HCT116 (cell line): ENCODE measurements at regions not wholly inside any gene's neighbourhood (a gene's known extent, or its start where the extent isn't known, plus 50 kb on each side); places are given as distances from the start of the nearest gene placed in this dataset.

ENCODE experiments used
- ATAC-seq: fragments of 200-7000 bp; cut with Tn5 transposase; 2 replicates; pipeline ENCODE4 v1.9.1; 2020; ENCODE audit warnings: mild to moderate bottlenecking, moderate library complexity
- BruUV-seq: library from RNA; stranded (reverse); fragments of 400-500 nt; replicated peaks from 2 replicates; lab custom pipeline; 2021; lab: Mats Ljungman, UMichigan
- CTCF ChIA-PET: fragments of 300-600 bp; sonication (Branson Sonifier 250); formaldehyde crosslinking; loops from one replicate; lab custom pipeline; 2021; ENCODE audit warnings: antibody characterized with exemption; lab: Charles Lee
- POLR2A ChIA-PET: fragments of 300-600, 350-600 bp; sonication (Branson Sonifier 250); formaldehyde crosslinking; loops from one replicate; lab custom pipeline; 2021; ENCODE audit warnings: antibody characterized with exemption; lab: Charles Lee
- RAD21 ChIA-PET, 2 experiments: fragments of 300-600 bp; sonication (Branson Sonifier 250); formaldehyde crosslinking; loops; one replicate each; lab custom pipeline; 2023; ENCODE audit warnings: low total read pairs in 2 of 2; ENCODE audit not compliant: uncharacterized antibody in 2 of 2, unreplicated experiment in 2 of 2, low non-redundant PET in 1 of 2; lab: Charles Lee
- DNase-seq: peaks from one replicate; pipeline ENCODE4 v3.0.0-alpha.2; 2010; ENCODE audit warnings: low read depth, low spot score
- H2AFZ ChIP-seq: fragments of 200-600 bp; shearing (Covaris generic), sonication (generic); 2 replicates; pipeline ENCODE4 v1.6.1; 2017; ENCODE audit warnings: low read depth, mixed run types, mixed read lengths, antibody characterized with exemption, low read length; ENCODE audit not compliant: poor library complexity, severe bottlenecking
- H3K27ac ChIP-seq: 2 replicates; pipeline ENCODE4 v1.5.1; 2012; ENCODE audit warnings: low read depth, low read length
- H3K27me3 ChIP-seq: fragments of 200-600 bp; sonication (generic); 2 replicates; pipeline ENCODE4 v1.6.1; 2016; ENCODE audit warnings: mixed run types, low read length, mixed read lengths; ENCODE audit not compliant: insufficient read depth
- H3K36me3 ChIP-seq, 2 experiments: fragments of 200-500 bp in 1 of 2; fragments of 200-600 bp in 1 of 2; sonication (Bioruptor generic) in 1 of 2; sonication (generic) in 1 of 2; 2 replicates each; pipeline versions ENCODE4 v1.5.1 to v1.6.1; 2014 to 2016; ENCODE audit warnings: low read length in 2 of 2, inconsistent platforms in 1 of 2, mixed read lengths in 1 of 2, mixed run types in 1 of 2; ENCODE audit not compliant: insufficient read depth in 2 of 2, control insufficient read depth in 1 of 2
- H3K4me1 ChIP-seq, 2 experiments: fragments of 200-600 bp in 1 of 2; sonication (generic) in 1 of 2; 2 replicates each; pipeline versions ENCODE4 v1.5.1 to v1.6.1; 2012 to 2017; ENCODE audit warnings: low read length in 2 of 2, inconsistent platforms in 1 of 2, mild to moderate bottlenecking in 1 of 2, mixed read lengths in 1 of 2, mixed run types in 1 of 2, moderate library complexity in 1 of 2; ENCODE audit not compliant: insufficient read depth in 2 of 2, control insufficient read depth in 1 of 2
- H3K4me2 ChIP-seq: fragments of 200-600 bp; sonication (generic); 2 replicates; pipeline ENCODE4 v1.6.1; 2017; ENCODE audit warnings: mixed run types, low read length, mixed read lengths
- H3K4me3 ChIP-seq, 2 experiments: fragments of 200-600 bp in 1 of 2; sonication (generic) in 1 of 2; replicated peaks in 1 of 2; 2 replicates each; pipeline ENCODE4 v1.5.1; 2011 to 2016; ENCODE audit warnings: low read length in 2 of 2, control low read depth in 1 of 2, low read depth in 1 of 2, mild to moderate bottlenecking in 1 of 2, mixed read lengths in 1 of 2, mixed run types in 1 of 2
- H3K79me2 ChIP-seq: fragments of 200-600 bp; sonication (generic); 2 replicates; pipeline ENCODE4 v1.6.1; 2017; ENCODE audit warnings: mild to moderate bottlenecking, mixed run types, low read length, moderate library complexity, mixed read lengths; ENCODE audit not compliant: insufficient read depth
- H3K9ac ChIP-seq: fragments of 200-600 bp; sonication (generic); 2 replicates; pipeline ENCODE4 v1.6.1; 2016; ENCODE audit warnings: low read length, mixed read lengths
- H3K9me2 ChIP-seq: fragments of 200-600 bp; sonication (generic), shearing (Covaris generic); 2 replicates; pipeline ENCODE4 v1.6.1; 2017; ENCODE audit warnings: mixed run types, mild to moderate bottlenecking, moderate library complexity; ENCODE audit not compliant: insufficient read depth
- H3K9me3 ChIP-seq, 2 experiments: fragments of 200-500 bp in 1 of 2; fragments of 200-600 bp in 1 of 2; sonication (Bioruptor generic) in 1 of 2; sonication (generic) in 1 of 2; 2 replicates each; pipeline ENCODE4 v1.6.1; 2014 to 2017; ENCODE audit warnings: low read length in 2 of 2, mixed read lengths in 2 of 2, inconsistent platforms in 1 of 2, low read depth in 1 of 2, mild to moderate bottlenecking in 1 of 2, mixed run types in 1 of 2, moderate library complexity in 1 of 2; ENCODE audit not compliant: control insufficient read depth in 1 of 2, insufficient read depth in 1 of 2
- H4K20me1 ChIP-seq: fragments of 200-600 bp; sonication (generic), shearing (Covaris generic); 2 replicates; pipeline ENCODE4 v1.6.1; 2017; ENCODE audit warnings: mixed run types, mild to moderate bottlenecking, moderate library complexity; ENCODE audit not compliant: insufficient read depth
- ATF3 ChIP-seq: IDR thresholded peaks from 2 replicates; pipeline ENCODE4 v1.6.1; 2012
- CBX3 ChIP-seq: IDR thresholded peaks from 2 replicates; pipeline ENCODE4 v1.6.1; 2012; ENCODE audit warnings: low read depth
- CTCF ChIP-seq, 3 experiments: fragments of 200-600 bp in 1 of 3; sonication (generic) in 1 of 3; IDR thresholded peaks in 2 of 3; conservative IDR thresholded peaks in 1 of 3; 2 replicates each; pipeline ENCODE4 v1.5.1; 2012 to 2017; ENCODE audit warnings: low read depth in 2 of 3, low read length in 2 of 3, antibody characterized with exemption in 1 of 3, borderline replicate concordance in 1 of 3, control low read depth in 1 of 3, mild to moderate bottlenecking in 1 of 3, mixed read lengths in 1 of 3, mixed run types in 1 of 3, moderate library complexity in 1 of 3; ENCODE audit not compliant: insufficient read depth in 1 of 3
- EGR1 ChIP-seq: IDR thresholded peaks from 2 replicates; pipeline ENCODE4 v1.6.1; 2012; ENCODE audit warnings: low read depth
- ELF1 ChIP-seq: IDR thresholded peaks from 2 replicates; pipeline ENCODE4 v1.6.1; 2012; ENCODE audit warnings: low read depth, borderline replicate concordance
- EZH2phosphoT487 ChIP-seq: fragments of 200-600 bp; IDR thresholded peaks from 2 replicates; pipeline ENCODE4 v1.6.1; 2018; ENCODE audit warnings: antibody characterized with exemption, borderline replicate concordance
- MAX ChIP-seq: IDR thresholded peaks from 2 replicates; pipeline ENCODE4 v1.6.1; 2012
- POLR2A ChIP-seq: IDR thresholded peaks from 2 replicates; pipeline ENCODE4 v1.7.0; 2011; ENCODE audit warnings: borderline replicate concordance; ENCODE audit not compliant: insufficient read depth, insufficient read length; ENCODE audit errors: extremely low read depth
- POLR2AphosphoS5 ChIP-seq: IDR thresholded peaks from 2 replicates; pipeline ENCODE4 v1.6.1; 2011; ENCODE audit warnings: mild to moderate bottlenecking, low read depth, low read length, moderate library complexity
- RAD21 ChIP-seq: IDR thresholded peaks from 2 replicates; pipeline ENCODE4 v1.6.1; 2012; ENCODE audit warnings: low read depth, mild to moderate bottlenecking
- SRF ChIP-seq: IDR thresholded peaks from 2 replicates; pipeline ENCODE4 v1.6.1; 2012; ENCODE audit warnings: low read depth
- TCF7L2 ChIP-seq: IDR thresholded peaks from 2 replicates; pipeline ENCODE4 v1.7.0; 2011; ENCODE audit warnings: borderline replicate concordance, inconsistent platforms; ENCODE audit not compliant: insufficient read depth, insufficient read length; ENCODE audit errors: extremely low read depth
- YY1 ChIP-seq: IDR thresholded peaks from 2 replicates; pipeline ENCODE4 v1.6.1; 2011; ENCODE audit warnings: low read length, low read depth, moderate library complexity, mild to moderate bottlenecking; ENCODE audit not compliant: insufficient replicate concordance; ENCODE audit errors: extremely low read depth
- ZFX ChIP-seq: fragments of 450-650 bp; IDR thresholded peaks from 2 replicates; pipeline ENCODE4 v1.6.1; 2017
- intact Hi-C: fragments of 100-400 bp; cut with micrococcal nuclease; formaldehyde crosslinking; loops from 2 replicates; pipeline ENCODE4 v1.10.0; 2022

- H3K9me3 ChIP-seq, result peaks cover 0 to 31% of the 10 kb centered on the region in 2 experiments; a peak in 2 of 4 replicates
- no peak overlapping the region for H3K4me2 ChIP-seq
- no peaks in the 10 kb centered on the region for H4K20me1 ChIP-seq
- H3K79me2 ChIP-seq, result no peaks in the 10 kb centered on the region
- RAD21 ChIA-PET, result no interaction called here
- BruUV-seq, result no TSS peak
- no peak for ATAC-seq
- TF ChIP-seq CTCF (IDR thresholded peaks at IDR 0.05 in 2 of 3, conservative IDR thresholded peaks at IDR 0.05 in 1 of 3; ENCODE audit: borderline replicate concordance in 1 of 3, insufficient read depth in 1 of 3, low read depth in 2 of 3, low read length in 2 of 3), result no peak
- no peak for TF ChIP-seq YY1
- no peak for TF ChIP-seq ZFX
- no peak for TF ChIP-seq POLR2AphosphoS5
- TF ChIP-seq EGR1, result no peak
- TF ChIP-seq RAD21, result no peak
- TF ChIP-seq, all 23 proteins: peak for 0
- CTCF ChIA-PET, result no interaction called here
- Histone ChIP-seq H3K9ac (no peak overlapping the region), H3K27me3 (no peaks in the 10 kb centered on the region), H3K9me2 (no peaks in the 10 kb centered on the region), H2AFZ (no peak overlapping the region), H3K4me3 (no peak overlapping the region), H3K27ac (no peak overlapping the region), H3K4me1 (no peaks in the 10 kb centered on the region), H3K36me3 (no peaks in the 10 kb centered on the region; a peak in 1 of 4 replicates)
- DNase-seq, result no peak
- POLR2A ChIA-PET, result no interaction called here
- intact Hi-C loops, result no loop called here
Observed at GRCh38 chr7:52826515-52827265, 208.7 kb upstream of the POM121L12 start.

- ChIA-PET RAD21 (no interaction called here), CTCF (no interaction called here), POLR2A (no interaction called here)
- no peaks in the 10 kb centered on the region for H3K79me2 ChIP-seq
- intact Hi-C loops, result no loop called here
- no peak overlapping the region for H3K27ac ChIP-seq
- no peak for DNase-seq
- no peak overlapping the region for H3K4me3 ChIP-seq
- TF ChIP-seq ELF1 (no peak), SRF (no peak), TCF7L2 (no peak), EGR1 (no peak), MAX (no peak), CTCF (IDR thresholded peaks at IDR 0.05 in 2 of 3, conservative IDR thresholded peaks at IDR 0.05 in 1 of 3; ENCODE audit: borderline replicate concordance in 1 of 3, insufficient read depth in 1 of 3, low read depth in 2 of 3, low read length in 2 of 3) (no peak), YY1 (no peak), ZFX (no peak), RAD21 (no peak), ATF3 (no peak), POLR2A (no peak), EZH2phosphoT487 (no peak), CBX3 (no peak)
- H3K27me3 ChIP-seq, result no peaks in the 10 kb centered on the region
- BruUV-seq, result no TSS peak
- H3K4me2 ChIP-seq, result no peak overlapping the region
- H3K9me2 ChIP-seq, result no peaks in the 10 kb centered on the region
- no peak overlapping the region for H3K9ac ChIP-seq
- H2AFZ ChIP-seq, result no peak overlapping the region
- H3K4me1 ChIP-seq, result no peaks in the 10 kb centered on the region
- no peaks in the 10 kb centered on the region; a peak in 1 of 4 replicates for H3K36me3 ChIP-seq
- no peak for ATAC-seq
- H4K20me1 ChIP-seq, result no peaks in the 10 kb centered on the region
- H3K9me3 ChIP-seq, result peaks cover 7 to 27% of the 10 kb centered on the region in 2 experiments; a peak in 2 of 4 replicates
Observed at GRCh38 chr7:52825611-52826010, 209.8 kb upstream of the POM121L12 start.
